NCI-H345 (cell line): ENCODE measurements at regions not wholly inside any gene's neighbourhood (a gene's known extent, or its start where the extent isn't known, plus 50 kb on each side); places are given as distances from the start of the nearest gene placed in this dataset.
"Not testable (repeated sequence)": the region's sequence is repeated elsewhere in the genome, so short reads cannot be mapped to it uniquely, and the experiment has no call there.

Experiments used
- DNase-seq: peaks from one replicate; lab custom pipeline; 2025; lab: John Stamatoyannopoulos, UW

GRCh38 chr3:33919312-33920120, 121.1 kb downstream of the PDCD6IP start:
- DNase-seq: no peak

DNA sequence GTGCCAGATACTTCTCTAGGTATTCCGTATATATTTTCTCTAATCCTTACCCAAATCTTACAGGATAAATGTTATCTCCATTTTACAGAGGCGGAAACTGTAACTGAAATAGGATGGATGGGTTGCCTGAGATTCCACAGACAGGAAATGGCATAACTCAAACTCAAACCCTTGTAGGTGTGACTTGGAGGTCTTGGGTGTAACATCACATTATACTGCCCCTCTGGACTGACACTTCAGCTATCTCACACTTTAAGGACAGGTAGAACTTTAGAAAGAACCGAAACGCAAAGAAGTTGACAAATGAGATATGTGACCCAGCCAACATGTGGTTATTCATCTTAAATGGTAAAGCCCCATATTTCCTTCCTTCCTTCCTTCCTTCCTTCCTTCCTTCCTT, 122.1 kb downstream of the PDCD6IP start:
- DNase-seq: no peak

- DNase-seq: no peak
Measured at GRCh38 chr3:33921608-33922007, 123.2 kb downstream of the PDCD6IP start.

- DNase-seq: no peak
Measured at GRCh38 chr3:33926998-33927605, 128.7 kb downstream of the PDCD6IP start.

DNA sequence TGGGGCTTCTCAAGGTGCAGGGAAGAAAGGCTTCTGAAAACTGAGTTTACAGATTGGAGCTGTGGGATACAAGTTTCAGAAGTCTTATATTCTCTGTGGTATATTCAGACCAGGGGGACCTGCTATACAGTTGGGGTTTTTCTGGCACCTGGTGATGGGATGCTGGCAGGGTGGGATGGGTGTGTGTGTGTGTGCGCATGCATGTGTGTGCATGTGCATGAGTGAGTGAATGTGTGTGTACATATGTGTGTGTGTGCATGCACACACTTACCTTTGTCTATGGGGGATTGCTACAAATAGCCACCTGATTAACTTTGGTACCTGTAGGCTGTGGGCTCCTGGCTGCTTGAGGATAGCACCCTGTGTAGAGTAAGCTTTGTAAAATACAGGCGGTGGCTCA, 131.4 kb downstream of the PDCD6IP start:
- DNase-seq: no peak

DNA sequence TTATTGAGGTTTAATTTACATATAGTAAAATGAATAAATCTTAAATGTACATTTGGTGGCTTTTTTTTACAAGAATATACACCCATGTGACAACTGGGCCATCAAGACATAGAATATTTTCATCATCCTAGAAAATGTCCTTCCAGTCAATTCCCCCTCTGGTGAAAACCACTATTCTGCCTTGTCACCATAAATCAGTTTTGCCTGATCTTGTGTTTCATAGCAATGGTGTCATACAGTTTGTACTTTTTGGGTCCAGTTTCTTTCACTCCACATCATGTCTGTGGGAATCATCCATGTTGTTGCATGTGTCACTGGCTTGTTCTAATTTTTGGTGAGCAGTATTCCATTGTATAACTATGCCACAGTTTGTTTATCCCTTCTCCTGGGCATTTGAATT, 133.1 kb downstream of the PDCD6IP start:
- DNase-seq: no peak

GRCh38 chr3:33932010-33932764, 133.8 kb downstream of the PDCD6IP start:
- no peak for DNase-seq

DNA sequence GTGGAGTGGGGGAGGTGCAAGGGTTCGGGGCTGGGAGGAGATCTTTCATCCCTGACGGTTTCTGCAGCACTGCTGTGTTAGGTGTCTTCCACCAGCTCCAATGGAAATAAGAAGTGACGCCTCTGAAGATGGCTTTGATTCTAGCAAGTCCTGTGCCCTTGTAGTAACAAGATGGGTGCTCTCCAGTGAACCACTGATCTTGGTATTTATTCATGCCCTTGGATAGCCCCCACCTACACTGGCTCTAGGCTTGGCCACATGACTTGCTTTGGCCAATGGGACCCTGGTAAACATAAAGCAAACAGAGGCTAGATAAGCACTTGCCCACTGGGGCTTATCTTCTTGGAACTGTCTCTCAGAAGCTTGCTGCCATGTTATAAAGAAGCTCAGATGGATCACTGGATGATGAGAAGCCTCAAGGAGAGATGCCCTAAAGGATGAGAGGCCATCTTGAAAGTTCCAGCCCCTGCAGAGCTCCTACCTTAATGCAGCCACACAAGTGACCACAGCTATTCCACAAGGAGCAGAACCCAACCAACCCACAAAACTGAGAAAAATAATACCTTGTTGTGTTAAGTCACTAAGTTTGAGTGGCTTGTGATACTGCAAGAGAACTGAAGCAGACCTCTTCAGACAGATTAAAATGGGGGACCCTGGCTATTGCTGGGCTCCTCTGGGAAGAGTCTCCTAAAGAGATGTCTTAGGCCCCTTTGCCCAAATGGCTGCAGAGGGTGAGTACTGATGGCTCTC, 137.9 kb downstream of the PDCD6IP start:
- no peak for DNase-seq

DNA sequence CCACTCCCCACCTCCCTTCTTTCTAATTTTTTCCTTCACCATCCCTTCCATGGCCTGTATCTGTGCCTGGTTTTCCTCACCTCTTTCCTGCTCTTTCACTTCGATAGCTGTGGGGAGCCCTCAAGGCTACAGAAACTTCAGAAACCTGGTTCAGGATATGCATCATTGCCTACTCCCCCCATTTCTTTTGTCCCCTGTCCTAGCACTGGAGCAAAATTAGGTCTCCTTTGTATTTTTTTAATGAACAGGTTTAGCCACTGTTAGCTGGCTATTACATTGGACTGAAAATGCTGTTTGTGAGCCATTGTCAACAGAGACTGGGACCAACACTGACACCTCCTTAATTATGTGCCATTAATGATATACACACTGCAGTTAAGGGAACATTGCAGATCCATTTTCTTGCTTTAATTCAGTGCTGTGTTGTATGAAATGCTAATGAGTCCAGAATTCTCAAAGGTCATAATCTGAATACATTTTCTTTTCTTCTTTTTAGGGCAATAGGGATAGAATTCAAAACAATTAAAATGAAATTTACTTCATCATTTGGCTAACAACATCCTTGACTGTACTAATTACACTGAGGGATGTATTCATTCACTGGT, 138.6 kb downstream of the PDCD6IP start:
- DNase-seq: no peak

- DNase-seq: no peak
Measured at GRCh38 chr3:33937628-33938027, 139.2 kb downstream of the PDCD6IP start.

- no peak for DNase-seq
Measured at GRCh38 chr3:33940149-33940548, 141.7 kb downstream of the PDCD6IP start.

- DNase-seq: no peak
Measured at GRCh38 chr3:33940736-33941135, 142.3 kb downstream of the PDCD6IP start.

DNA sequence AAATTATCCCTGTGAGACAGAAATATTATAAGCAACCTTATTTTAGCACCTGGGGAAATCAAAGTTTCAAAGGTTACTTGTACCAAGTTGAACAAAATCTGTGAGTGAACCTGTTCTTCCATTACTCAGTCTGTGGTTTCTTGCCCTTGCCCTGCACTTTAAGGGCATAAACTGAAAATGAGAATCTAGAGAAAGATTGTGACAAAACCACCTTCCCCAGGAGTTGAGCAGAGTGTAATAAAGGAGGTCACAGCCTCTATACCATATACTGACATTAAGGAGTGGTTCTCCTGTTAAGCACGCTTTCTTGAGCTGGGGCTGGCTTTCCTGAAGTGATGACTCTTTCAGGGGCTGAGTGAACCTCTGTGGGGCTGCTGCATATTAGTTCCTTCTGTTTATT, 143.4 kb downstream of the PDCD6IP start:
- DNase-seq: no peak

DNA sequence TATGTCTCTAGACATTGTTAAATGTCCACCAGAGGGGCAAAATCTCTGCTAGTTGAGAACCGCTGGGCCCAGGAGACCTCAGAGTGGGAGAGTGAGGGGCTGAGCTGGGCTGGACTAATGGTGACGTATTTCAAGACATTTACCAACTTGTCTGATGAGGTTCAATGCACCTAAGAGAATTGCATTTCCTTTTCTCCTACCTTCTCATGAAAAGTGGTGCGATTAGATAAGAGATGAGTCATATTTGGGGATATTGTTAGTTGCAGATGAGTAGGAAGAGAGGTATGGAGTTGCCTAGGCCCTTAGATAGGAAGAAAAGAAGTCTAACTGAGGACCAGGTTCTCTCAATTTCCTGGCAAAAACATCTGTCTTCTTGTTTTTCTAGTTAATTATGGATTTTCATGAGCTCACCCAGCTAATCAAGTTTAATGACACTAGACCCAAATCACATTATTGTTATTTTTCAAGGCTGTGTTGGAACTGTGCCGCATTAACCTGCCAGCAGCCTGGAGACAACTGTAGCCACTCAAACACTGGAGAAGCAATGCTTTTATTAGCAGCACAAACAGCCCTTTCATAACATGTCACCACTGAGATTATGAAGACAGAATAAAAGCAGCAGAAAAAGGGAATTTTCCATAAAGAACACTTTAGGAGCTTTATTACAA, 144.2 kb downstream of the PDCD6IP start:
- DNase-seq: no peak

DNA sequence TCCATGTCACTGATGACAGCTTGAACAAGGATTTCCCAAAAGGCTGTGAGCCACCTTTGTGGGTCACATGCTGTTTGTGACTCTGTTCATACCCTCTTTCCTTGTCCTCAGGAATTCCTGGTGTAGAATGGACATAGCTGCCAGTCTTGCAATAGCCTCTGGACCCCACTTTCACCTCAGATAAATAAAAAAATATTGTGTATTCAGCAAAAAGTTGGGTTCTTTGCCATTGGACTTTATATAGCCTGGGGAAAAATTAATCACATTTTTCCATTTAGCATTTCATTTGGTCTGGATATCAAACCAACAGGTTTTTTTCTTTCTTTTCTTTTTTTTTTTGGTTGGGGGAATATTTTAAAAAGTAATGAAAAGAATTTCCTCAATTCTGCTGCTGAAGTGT, 144.8 kb downstream of the PDCD6IP start:
- DNase-seq: no peak

- not testable (repeated sequence) for DNase-seq
Measured at GRCh38 chr3:33946612-33947011, 148.2 kb downstream of the PDCD6IP start.

- DNase-seq: no peak
Measured at GRCh38 chr3:33947272-33948195, 149.1 kb downstream of the PDCD6IP start.

- no peak for DNase-seq
Measured at GRCh38 chr3:33949074-33949473, 150.6 kb downstream of the PDCD6IP start.

DNA sequence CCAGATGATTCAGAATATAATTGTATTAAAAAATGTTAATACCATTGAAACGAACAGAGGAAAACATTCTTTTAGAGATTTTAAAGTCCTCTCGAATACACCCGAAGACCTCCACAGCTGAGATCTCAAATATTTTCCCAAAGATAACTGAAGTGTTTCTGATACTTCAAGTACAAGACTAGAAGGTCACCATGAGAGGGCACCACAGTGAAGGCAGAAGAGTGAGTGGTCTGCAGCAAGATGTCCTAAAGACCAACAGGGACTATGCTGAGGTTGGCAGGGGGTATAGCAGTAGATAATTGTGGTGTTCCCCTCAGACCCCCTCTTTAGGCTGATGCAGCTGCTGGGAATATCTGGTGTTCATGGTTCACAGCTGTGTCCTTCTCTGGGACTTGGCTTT, 156.5 kb downstream of the PDCD6IP start:
- no peak for DNase-seq

- no peak for DNase-seq
Measured at GRCh38 chr3:33956206-33956605, 157.8 kb downstream of the PDCD6IP start.
